ENCODE measurements at regions not wholly inside any gene's neighbourhood (a gene's known extent, or its start where the extent isn't known, plus 50 kb on each side); places are given as distances from the start of the nearest gene placed in this dataset.

DNA sequence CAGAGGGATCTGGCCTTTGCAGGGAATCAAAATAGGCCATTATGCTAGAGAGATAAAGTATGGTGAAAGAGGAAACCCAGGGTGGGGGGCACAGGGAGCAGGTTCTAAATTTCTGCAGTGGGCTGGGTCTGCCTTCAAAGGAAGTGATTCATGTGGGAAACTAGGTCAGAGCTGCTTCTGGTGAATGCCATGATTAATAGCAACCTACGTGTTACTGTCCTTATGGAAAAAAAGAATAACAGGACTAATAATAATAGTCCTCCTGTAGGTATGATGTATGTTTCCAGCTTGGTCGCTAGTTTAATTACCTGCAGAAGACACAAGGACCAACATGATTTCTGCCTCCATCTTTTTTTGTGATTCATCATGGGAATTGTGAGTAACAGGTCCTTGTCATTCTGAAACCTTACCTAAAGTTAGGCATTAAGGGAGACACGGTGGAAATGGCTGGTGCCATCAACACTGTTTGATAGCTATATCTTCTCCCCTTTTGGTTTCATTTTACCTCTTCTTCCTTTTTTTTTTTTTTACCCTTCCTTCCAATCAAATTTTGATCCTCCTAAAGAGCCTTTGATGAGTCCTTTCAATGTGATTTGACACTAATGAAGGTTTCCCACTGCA, 180.4 kb downstream of the CPEB2 start:
- Histone ChIP-seq H3K36me3 (ENCODE audit: control insufficient read depth in 4 of 4, insufficient read depth in 4 of 4, low read length in 4 of 4) (no peaks in the 10 kb centered on the region), H3K9ac (ENCODE audit: insufficient read depth in 1 of 2, low read length in 2 of 2) (no peak overlapping the region), H3K9me3 (ENCODE audit: control insufficient read depth in 4 of 4, insufficient read depth in 3 of 4, low read length in 3 of 4) (no peaks in the 10 kb centered on the region), H3K4me1 (ENCODE audit: control insufficient read depth in 5 of 5, insufficient read depth in 5 of 5, low read length in 5 of 5) (peaks cover 0 to 8% (median 0%) of the 10 kb centered on the region in 5 donors), H3K27ac (ENCODE audit: low read depth in 1 of 2, low read length in 1 of 2) (no peak overlapping the region), H3K27me3 (ENCODE audit: control insufficient read depth in 3 of 3, insufficient read depth in 3 of 3, low read length in 2 of 3) (no peaks in the 10 kb centered on the region), H3K4me3 (no peak overlapping the region)
- DNase-seq (no peak), ATAC-seq (ENCODE audit: insufficient read depth, low FRiP score) (no peak)
- no peak for TF ChIP-seq CTCF (IDR thresholded peaks at IDR 0.05; ENCODE audit: control extremely low read depth, extremely low read depth)
- WGBS, 2 donors, result 66 to 67% methylated on average over 3 of the region's 3 CpGs

DNA sequence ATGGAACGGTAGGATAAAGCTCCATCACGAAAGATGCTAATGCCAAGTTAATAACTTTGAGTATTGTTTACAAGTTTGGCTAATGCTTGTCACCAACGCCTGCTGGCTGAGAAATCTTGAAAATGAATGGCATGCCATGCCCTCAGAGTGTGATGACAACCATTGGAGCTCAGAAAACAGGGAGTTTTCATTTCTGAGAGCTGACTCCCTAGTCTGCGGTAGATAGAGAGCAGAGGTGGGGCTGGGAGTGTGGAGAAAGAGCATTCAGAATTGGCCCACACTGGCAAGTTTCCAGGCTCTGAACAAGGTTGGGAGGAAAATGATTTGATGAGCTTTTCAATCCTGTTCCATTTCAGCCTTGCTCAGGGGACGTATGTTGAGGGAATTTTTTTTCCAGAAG, 183.9 kb downstream of the CPEB2 start:
- DNase-seq (no peak), ATAC-seq (ENCODE audit: insufficient read depth, low FRiP score) (no peak)
- H3K4me1 ChIP-seq (ENCODE audit: control insufficient read depth in 5 of 5, insufficient read depth in 5 of 5, low read length in 5 of 5), result peaks cover 0 to 8% (median 0%) of the 10 kb centered on the region in 5 donors
- H3K4me3 ChIP-seq, result no peak overlapping the region
- no peak for TF ChIP-seq CTCF (IDR thresholded peaks at IDR 0.05; ENCODE audit: control extremely low read depth, extremely low read depth)
- no peaks in the 10 kb centered on the region for H3K9me3 ChIP-seq (ENCODE audit: control insufficient read depth in 4 of 4, insufficient read depth in 3 of 4, low read length in 3 of 4)
- no peaks in the 10 kb centered on the region for H3K27me3 ChIP-seq (ENCODE audit: control insufficient read depth in 3 of 3, insufficient read depth in 3 of 3, low read length in 2 of 3)
- H3K9ac ChIP-seq (ENCODE audit: insufficient read depth in 1 of 2, low read length in 2 of 2), result no peak overlapping the region
- 66 to 77% methylated on average over 5 of the region's 5 CpGs for WGBS, 2 donors
- no peaks in the 10 kb centered on the region for H3K36me3 ChIP-seq (ENCODE audit: control insufficient read depth in 4 of 4, insufficient read depth in 4 of 4, low read length in 4 of 4)
- no peak overlapping the region for H3K27ac ChIP-seq (ENCODE audit: low read depth in 1 of 2, low read length in 1 of 2)

- no peaks in the 10 kb centered on the region for H3K9me3 ChIP-seq (ENCODE audit: control insufficient read depth in 4 of 4, insufficient read depth in 3 of 4, low read length in 3 of 4)
- H3K4me1 ChIP-seq (ENCODE audit: control insufficient read depth in 5 of 5, insufficient read depth in 5 of 5, low read length in 5 of 5), result peaks cover 0 to 8% (median 0%) of the 10 kb centered on the region in 5 donors
- no peak overlapping the region for H3K27ac ChIP-seq (ENCODE audit: low read depth in 1 of 2, low read length in 1 of 2)
- H3K4me3 ChIP-seq, result no peak overlapping the region
- no peaks in the 10 kb centered on the region for H3K27me3 ChIP-seq (ENCODE audit: control insufficient read depth in 3 of 3, insufficient read depth in 3 of 3, low read length in 2 of 3)
- no peak for TF ChIP-seq CTCF (IDR thresholded peaks at IDR 0.05; ENCODE audit: control extremely low read depth, extremely low read depth)
- DNase-seq (no peak), ATAC-seq (ENCODE audit: insufficient read depth, low FRiP score) (no peak)
- H3K9ac ChIP-seq (ENCODE audit: insufficient read depth in 1 of 2, low read length in 2 of 2), result no peak overlapping the region
- no peaks in the 10 kb centered on the region for H3K36me3 ChIP-seq (ENCODE audit: control insufficient read depth in 4 of 4, insufficient read depth in 4 of 4, low read length in 4 of 4)
Measured at GRCh38 chr4:15186806-15187205, 184.5 kb downstream of the CPEB2 start.

All from lung (tissue), 11 donors.